Activated B cell treated with CpG ODN at 0.5 μM for 24 hours (primary cell): ENCODE measurements at regions not wholly inside any gene's neighbourhood (a gene's known extent, or its start where the extent isn't known, plus 50 kb on each side); places are given as distances from the start of the nearest gene placed in this dataset.
"Not testable (repeated sequence)": the region's sequence is repeated elsewhere in the genome, so short reads cannot be mapped to it uniquely, and the experiment has no call there.

ENCODE experiments used
- ATAC-seq: fragments of 200-7000 bp; cut with Tn5 transposase; one replicate; pipeline ENCODE4 v1.10.0; 2021; ENCODE audit warnings: low read depth, mild to moderate bottlenecking, moderate library complexity
- CTCF ChIA-PET: fragments of 350-600 bp; sonication (Branson Sonifier 250); formaldehyde crosslinking; loops from one replicate; lab custom pipeline; 2021; ENCODE audit warnings: antibody characterized with exemption; lab: Charles Lee
- POLR2A ChIA-PET: fragments of 350-600 bp; sonication (Branson Sonifier 250); formaldehyde crosslinking; loops from one replicate; lab custom pipeline; 2021; ENCODE audit warnings: antibody characterized with exemption; lab: Charles Lee
- DNase-seq: peaks from one replicate; pipeline ENCODE4 v3.0.0; 2022
- H3K27ac Mint-ChIP-seq: one replicate; pipeline ENCODE4 v1.8.0; 2020; ENCODE audit warnings: mixed read lengths
- H3K27me3 Mint-ChIP-seq: one replicate; pipeline ENCODE4 v1.8.0; 2021; ENCODE audit warnings: mixed read lengths
- H3K36me3 Mint-ChIP-seq: one replicate; pipeline ENCODE4 v1.8.0; 2021; ENCODE audit warnings: low read depth, mixed read lengths
- H3K4me1 Mint-ChIP-seq: one replicate; pipeline ENCODE4 v1.8.0; 2021; ENCODE audit warnings: mixed read lengths
- H3K4me3 Mint-ChIP-seq: one replicate; pipeline ENCODE4 v1.8.0; 2020; ENCODE audit warnings: mild to moderate bottlenecking, mixed read lengths
- H3K9me3 Mint-ChIP-seq: one replicate; pipeline ENCODE4 v1.8.0; 2020; ENCODE audit warnings: mixed read lengths
- CTCF ChIP-seq: fragments of 200-600 bp; IDR thresholded peaks from one replicate; pipeline ENCODE4 v1.8.0; 2022; ENCODE audit warnings: antibody characterized with exemption, mild to moderate bottlenecking
- intact Hi-C: fragments of 100-400 bp; cut with micrococcal nuclease; formaldehyde crosslinking; loops from one replicate; pipeline ENCODE4 v1.15.1; 2024

GRCh38 chr14:76699209-76699938 is 61.9 kb upstream of the VASH1 start:
- no peak for TF ChIP-seq CTCF
- no peak for ATAC-seq
- ChIA-PET POLR2A (no interaction called here), CTCF (no interaction called here)
- Mint-ChIP-seq H3K4me3 (no peak overlapping the region), H3K9me3 (no peaks in the 10 kb centered on the region), H3K27me3 (no peaks in the 10 kb centered on the region), H3K4me1 (no peaks in the 10 kb centered on the region), H3K36me3 (no peaks in the 10 kb centered on the region), H3K27ac (no peak overlapping the region)
- intact Hi-C loops = no loop called here
- DNase-seq = no peak

GRCh38 chr14:76699939-76700590 is 61.2 kb upstream of the VASH1 start:
- no peak for DNase-seq
- intact Hi-C loops = no loop called here
- no peak overlapping the region for H3K4me3 Mint-ChIP-seq
- no peak for TF ChIP-seq CTCF
- ATAC-seq = no peak
- no peaks in the 10 kb centered on the region for H3K9me3 Mint-ChIP-seq
- no peaks in the 10 kb centered on the region for H3K36me3 Mint-ChIP-seq
- no peaks in the 10 kb centered on the region for H3K27me3 Mint-ChIP-seq
- H3K27ac Mint-ChIP-seq = no peak overlapping the region
- ChIA-PET POLR2A (no interaction called here), CTCF (no interaction called here)
- no peaks in the 10 kb centered on the region for H3K4me1 Mint-ChIP-seq

- Mint-ChIP-seq H3K36me3 (no peaks in the 10 kb centered on the region), H3K27ac (no peak overlapping the region), H3K27me3 (peaks cover 3% of the 10 kb centered on the region), H3K4me3 (no peak overlapping the region), H3K4me1 (no peaks in the 10 kb centered on the region), H3K9me3 (no peaks in the 10 kb centered on the region)
- ChIA-PET CTCF (interaction anchor here (0.6 to 1.2 kb wide), 2 partner anchors 9 to 27 kb away, joined by 3 to 4 read pairs; no protein-coding TSS in a partner anchor), POLR2A (no interaction called here)
- intact Hi-C loops = no loop called here
- DNase-seq = no peak
- no peak for TF ChIP-seq CTCF
- no peak for ATAC-seq
Observed at GRCh38 chr14:76701436-76701835, 59.8 kb upstream of the VASH1 start.

GRCh38 chr14:76701981-76702380 is 59.3 kb upstream of the VASH1 start:
- peaks cover 3% of the 10 kb centered on the region for H3K27me3 Mint-ChIP-seq
- no peak overlapping the region for H3K4me3 Mint-ChIP-seq
- H3K27ac Mint-ChIP-seq = no peak overlapping the region
- H3K36me3 Mint-ChIP-seq = no peaks in the 10 kb centered on the region
- ChIA-PET CTCF (interaction anchor here (0.6 to 1.2 kb wide), 2 partner anchors 8 to 26 kb away, joined by 3 to 4 read pairs; no protein-coding TSS in a partner anchor), POLR2A (no interaction called here)
- intact Hi-C loops = no loop called here
- H3K9me3 Mint-ChIP-seq = no peaks in the 10 kb centered on the region
- no peaks in the 10 kb centered on the region for H3K4me1 Mint-ChIP-seq
- TF ChIP-seq CTCF = no peak
- DNase-seq (no peak), ATAC-seq (no peak)

- no peak for DNase-seq
- H3K4me1 Mint-ChIP-seq = no peaks in the 10 kb centered on the region
- H3K27me3 Mint-ChIP-seq = peaks cover 3% of the 10 kb centered on the region
- TF ChIP-seq CTCF = no peak
- intact Hi-C loops = no loop called here
- no peak overlapping the region for H3K27ac Mint-ChIP-seq
- POLR2A ChIA-PET = no interaction called here
- CTCF ChIA-PET = interaction anchor here (1.6 kb wide), 1 partner anchor 80 kb away, joined by 5 read pairs; no protein-coding TSS in a partner anchor
- no peaks in the 10 kb centered on the region for H3K9me3 Mint-ChIP-seq
- no peak for ATAC-seq
- no peak overlapping the region for H3K4me3 Mint-ChIP-seq
- H3K36me3 Mint-ChIP-seq = no peaks in the 10 kb centered on the region
Observed at GRCh38 chr14:76705214-76705613, 56.1 kb upstream of the VASH1 start.

- H3K27ac Mint-ChIP-seq, H3K9me3 Mint-ChIP-seq, H3K36me3 Mint-ChIP-seq, H3K27me3 Mint-ChIP-seq, H3K4me1 Mint-ChIP-seq, intact Hi-C loops, DNase-seq, H3K4me3 Mint-ChIP-seq, ATAC-seq: not testable (repeated sequence)
- ChIA-PET POLR2A (interaction anchor here (1.1 kb wide), 1 partner anchor 106 kb away, joined by 3 read pairs; no protein-coding TSS in a partner anchor), CTCF (interaction anchor here (0.7 to 1.6 kb wide), 2 partner anchors 79 to 365 kb away, joined by 3 to 5 read pairs; no protein-coding TSS in a partner anchor)
Observed at GRCh38 chr14:76706207-76706606, 55.1 kb upstream of the VASH1 start.
